Pancreas (tissue), 10 donors: ENCODE measurements at regions not wholly inside any gene's neighbourhood (a gene's known extent, or its start where the extent isn't known, plus 50 kb on each side); places are given as distances from the start of the nearest gene placed in this dataset.

Experiments
- ATAC-seq, 4 donors: fragments of 200-7000 bp; cut with Tn5 transposase; one replicate each; pipeline versions ENCODE4 v1.8.0 to v1.9.1; 2020; ENCODE audit warnings: mild to moderate bottlenecking in 4 of 4, moderate library complexity in 4 of 4
- DNase-seq, 6 donors: peaks; one replicate each; pipeline ENCODE4 v3.0.0-alpha.2; 2020
- FAIRE-seq: peaks from 2 replicates; lab custom pipeline; 2012; peaks lifted over from hg19 to GRCh38; lab: Jason Lieb, UNC
- H3K27ac ChIP-seq, 4 donors: fragments of 200-600 bp; sonication (generic); 1 replicate in 3 of 4; 2 replicates in 1 of 4; pipeline versions ENCODE4 v1.5.0 to v1.8.0; 2020
- H3K27me3 ChIP-seq, 4 donors: fragments of 200-600 bp; one replicate each; pipeline ENCODE4 v1.8.0; 2021
- H3K36me3 ChIP-seq, 3 donors: fragments of 200-600 bp; sonication (generic) in 1 of 3; one replicate each; pipeline versions ENCODE4 v1.5.0 to v1.8.0; 2020 to 2021
- H3K4me1 ChIP-seq, 3 donors: fragments of 200-600 bp; one replicate each; pipeline ENCODE4 v1.8.0; 2021
- H3K4me3 ChIP-seq, 4 donors: fragments of 200-600 bp; sonication (generic) in 2 of 4; one replicate each; pipeline versions ENCODE4 v1.5.0 to v1.8.0; 2020 to 2021
- H3K9me3 ChIP-seq, 4 donors: fragments of 200-600 bp; one replicate each; pipeline ENCODE4 v1.8.0; 2021
- WGBS, 2 donors: extraction: QIAGEN DNeasy Blood & Tissue Kit; methylation state at CpG; one replicate each; pipeline ENCODE4 v1.1.7; 2013; 5-methylcytosine and 5-hydroxymethylcytosine counted together
- intact Hi-C, 3 donors: fragments of 100-400 bp; cut with DNase I; formaldehyde crosslinking; loops; one replicate each; pipeline versions ENCODE4 v1.11.1 to v1.14.2; 2022
- TF ChIP-seq, protein P1 (sequence below), 4 donors: fragments of 200-600 bp; sonication (generic) in 3 of 4; IDR thresholded peaks; one replicate each; pipeline versions ENCODE4 v1.5.0 to v1.8.0; 2021; ENCODE audit warnings: antibody characterized with exemption in 4 of 4
- donor health status: healthy with polysubstance abuse.
- donor health status: DM: no; HTN: no; CAD: no; lungs with moderate emphysema.
- donor health status: DM: no; HTN: no; CAD: no.
- donor health status: control.
- donor health status: control.
- donor health status: Bipolar disorder and iron deficiency.
- donor health status: DM: yes; HTN: yes; CAD: no.
- donor health status: DM: no; HTN: no; CAD: no.
- donor health status: DM: no; HTN: no; CAD: no.
- donor health status: DM: yes; HTN: yes; CAD: no.

DNA sequence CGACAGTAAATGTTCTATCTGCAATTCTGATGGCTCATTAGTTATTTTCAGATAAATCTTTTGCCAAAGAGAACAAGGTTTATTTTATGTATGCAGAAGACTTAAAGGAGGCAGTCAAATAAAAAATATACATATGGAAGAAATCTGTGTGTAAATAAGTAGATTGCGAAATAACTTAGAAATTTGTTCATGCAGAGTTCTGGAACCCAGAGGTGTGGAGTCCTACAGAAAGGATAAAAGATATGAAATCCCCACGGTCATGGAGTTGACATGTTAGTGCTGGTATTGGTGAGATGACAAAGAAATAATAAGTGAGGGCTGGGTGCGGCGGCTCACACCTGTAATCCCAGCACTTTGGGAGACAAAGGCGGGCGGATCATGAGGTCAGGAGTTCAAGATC lies 111.2 kb upstream of the CFAP20DC start:
- Histone ChIP-seq H3K36me3 (no peaks in the 10 kb centered on the region), H3K27me3 (no peaks in the 10 kb centered on the region), H3K4me1 (no peaks in the 10 kb centered on the region), H3K9me3 (no peaks in the 10 kb centered on the region), H3K4me3 (no peak overlapping the region), H3K27ac (no peak overlapping the region)
- intact Hi-C loops, result no loop called here
- TF ChIP-seq, protein P1, sequence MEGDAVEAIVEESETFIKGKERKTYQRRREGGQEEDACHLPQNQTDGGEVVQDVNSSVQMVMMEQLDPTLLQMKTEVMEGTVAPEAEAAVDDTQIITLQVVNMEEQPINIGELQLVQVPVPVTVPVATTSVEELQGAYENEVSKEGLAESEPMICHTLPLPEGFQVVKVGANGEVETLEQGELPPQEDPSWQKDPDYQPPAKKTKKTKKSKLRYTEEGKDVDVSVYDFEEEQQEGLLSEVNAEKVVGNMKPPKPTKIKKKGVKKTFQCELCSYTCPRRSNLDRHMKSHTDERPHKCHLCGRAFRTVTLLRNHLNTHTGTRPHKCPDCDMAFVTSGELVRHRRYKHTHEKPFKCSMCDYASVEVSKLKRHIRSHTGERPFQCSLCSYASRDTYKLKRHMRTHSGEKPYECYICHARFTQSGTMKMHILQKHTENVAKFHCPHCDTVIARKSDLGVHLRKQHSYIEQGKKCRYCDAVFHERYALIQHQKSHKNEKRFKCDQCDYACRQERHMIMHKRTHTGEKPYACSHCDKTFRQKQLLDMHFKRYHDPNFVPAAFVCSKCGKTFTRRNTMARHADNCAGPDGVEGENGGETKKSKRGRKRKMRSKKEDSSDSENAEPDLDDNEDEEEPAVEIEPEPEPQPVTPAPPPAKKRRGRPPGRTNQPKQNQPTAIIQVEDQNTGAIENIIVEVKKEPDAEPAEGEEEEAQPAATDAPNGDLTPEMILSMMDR (IDR thresholded peaks at IDR 0.05), result no peak
- FAIRE-seq (no peak), DNase-seq (no peak), ATAC-seq (no peak)
- WGBS, 2 donors, result 89 to 97% methylated on average over 7 of the region's 7 CpGs

DNA sequence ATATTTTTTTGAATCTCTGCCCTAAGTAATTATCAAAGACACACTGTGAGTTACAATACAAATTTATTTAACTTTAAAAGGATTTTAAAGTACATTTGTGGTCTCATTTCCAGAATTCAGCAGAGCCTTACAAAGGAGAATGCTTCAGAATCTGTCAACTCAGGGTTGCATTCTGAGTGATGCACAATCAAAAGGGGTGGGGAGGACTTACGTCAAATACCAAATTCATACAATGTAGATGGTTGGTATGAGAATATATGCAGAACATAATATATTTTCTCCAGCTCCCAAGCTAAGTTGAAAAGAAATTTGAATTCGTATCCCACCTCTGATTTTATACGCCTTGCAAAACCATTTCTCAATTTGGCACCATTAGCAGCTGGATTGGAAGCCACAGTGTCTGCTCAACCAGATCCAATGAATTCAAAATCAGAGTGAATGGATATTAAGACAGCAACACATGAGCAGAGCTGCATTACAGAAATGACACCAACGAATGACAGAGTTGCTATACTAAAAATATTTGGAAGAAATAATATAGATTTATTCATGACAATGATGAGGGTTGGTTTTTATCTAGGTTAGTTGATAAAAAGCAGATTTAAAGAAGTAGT lies 110.4 kb upstream of the CFAP20DC start:
- ATAC-seq, result no peak
- FAIRE-seq, result no peak
- 78 to 85% methylated on average over 4 of the region's 4 CpGs for WGBS, 2 donors
- Histone ChIP-seq H3K9me3 (no peaks in the 10 kb centered on the region), H3K27me3 (no peaks in the 10 kb centered on the region), H3K4me3 (no peak overlapping the region), H3K27ac (no peak overlapping the region), H3K36me3 (no peaks in the 10 kb centered on the region), H3K4me1 (no peaks in the 10 kb centered on the region)
- TF ChIP-seq, protein P1 (IDR thresholded peaks at IDR 0.05), result no peak
- intact Hi-C loops, result no loop called here
- DNase-seq, result no peak

DNA sequence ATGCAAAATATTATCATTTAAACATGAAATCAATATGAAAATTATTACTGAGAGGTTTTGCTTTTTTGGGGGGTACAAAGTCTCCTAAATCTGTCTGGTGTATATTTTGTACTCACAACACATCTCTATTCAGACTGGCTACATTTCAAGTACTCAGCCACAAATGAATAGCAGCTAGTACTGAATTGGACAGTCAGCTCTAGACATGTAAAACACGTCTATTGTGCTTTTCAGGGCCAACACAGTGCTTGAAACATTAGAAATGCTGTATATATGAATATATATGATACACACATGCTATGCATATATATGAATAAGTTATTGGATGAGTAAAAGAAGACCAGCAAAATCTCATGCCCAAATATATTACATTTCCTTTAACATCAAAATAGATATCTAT lies 103.8 kb upstream of the CFAP20DC start:
- Histone ChIP-seq H3K9me3 (no peaks in the 10 kb centered on the region), H3K36me3 (no peaks in the 10 kb centered on the region), H3K4me3 (no peak overlapping the region), H3K27me3 (no peaks in the 10 kb centered on the region), H3K27ac (no peak overlapping the region), H3K4me1 (no peaks in the 10 kb centered on the region)
- DNase-seq (no peak), FAIRE-seq (no peak), ATAC-seq (no peak)
- TF ChIP-seq, protein P1 (IDR thresholded peaks at IDR 0.05), result no peak
- intact Hi-C loops, result no loop called here
- whole genome bisulfite sequencing, 2 donors, result 61 to 80% methylated on average over 1 of the region's 1 CpG

DNA sequence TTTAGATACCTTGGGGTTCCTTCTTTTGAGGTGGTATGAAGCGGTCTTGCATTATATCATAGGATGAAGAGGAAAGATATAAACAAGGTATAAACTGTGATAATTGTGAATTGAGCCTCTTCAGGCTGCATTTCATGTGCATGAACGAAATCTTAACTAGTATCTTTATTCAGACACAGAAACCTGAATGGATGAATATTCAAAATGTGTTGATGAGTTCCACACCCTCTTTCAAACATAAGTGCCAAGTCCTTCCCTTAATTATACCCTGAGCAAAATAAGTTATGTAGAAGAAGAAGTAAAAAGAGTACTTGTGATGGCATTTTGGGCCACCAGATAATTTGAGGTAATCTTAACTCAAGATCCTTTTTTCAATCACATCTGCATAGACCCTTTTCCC lies 103.1 kb upstream of the CFAP20DC start:
- ATAC-seq, result no peak
- no peak for FAIRE-seq
- Histone ChIP-seq H3K9me3 (no peaks in the 10 kb centered on the region), H3K27me3 (no peaks in the 10 kb centered on the region), H3K4me1 (no peaks in the 10 kb centered on the region), H3K27ac (no peak overlapping the region), H3K4me3 (no peak overlapping the region), H3K36me3 (no peaks in the 10 kb centered on the region)
- no peak for DNase-seq
- 61 to 67% methylated on average over 2 of the region's 2 CpGs for WGBS, 2 donors
- intact Hi-C loops, result no loop called here
- TF ChIP-seq, protein P1 (IDR thresholded peaks at IDR 0.05), result no peak

DNA sequence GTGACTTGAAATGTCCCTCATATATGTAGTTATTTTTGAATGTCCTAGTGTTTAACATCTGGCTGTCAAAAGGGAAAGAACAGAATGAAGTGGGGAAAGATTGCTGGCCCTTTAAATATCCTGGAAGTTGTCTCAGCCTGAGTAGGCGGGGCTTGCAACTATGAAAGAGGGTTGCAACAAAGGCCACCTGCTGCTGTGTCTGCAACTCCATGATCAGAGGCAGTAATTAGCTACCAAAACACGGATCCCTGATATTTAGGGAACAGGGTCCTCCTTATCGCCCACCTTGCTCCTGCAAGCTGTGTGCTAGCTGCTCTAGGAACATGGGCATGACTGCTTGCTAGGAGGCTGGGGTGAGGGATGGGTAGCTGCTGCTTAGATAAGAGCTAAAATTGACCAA lies 100.2 kb upstream of the CFAP20DC start:
- WGBS, 2 donors, result 50 to 60% methylated on average over 3 of the region's 3 CpGs
- Histone ChIP-seq H3K4me3 (no peak overlapping the region), H3K27me3 (no peaks in the 10 kb centered on the region), H3K27ac (no peak overlapping the region), H3K9me3 (no peaks in the 10 kb centered on the region), H3K36me3 (no peaks in the 10 kb centered on the region), H3K4me1 (no peaks in the 10 kb centered on the region)
- no peak for FAIRE-seq
- no peak for DNase-seq
- no peak for ATAC-seq
- intact Hi-C loops, result no loop called here
- TF ChIP-seq, protein P1 (IDR thresholded peaks at IDR 0.05), result no peak
